Esophagus squamous epithelium (tissue), 5 donors: ENCODE measurements at regions not wholly inside any gene's neighbourhood (a gene's known extent, or its start where the extent isn't known, plus 50 kb on each side); places are given as distances from the start of the nearest gene placed in this dataset.
"Not testable (repeated sequence)": the region's sequence is repeated elsewhere in the genome, so short reads cannot be mapped to it uniquely, and the experiment has no call there.

Experiments used
- DNase-seq: peaks from one replicate; lab custom pipeline; 2025; lab: John Stamatoyannopoulos, UW
- H3K27ac ChIP-seq, 4 donors: fragments of 200-600 bp; sonication (generic); one replicate each; pipeline ENCODE4 v1.5.1; 2016 to 2019; ENCODE audit warnings: mild to moderate bottlenecking in 1 of 4
- H3K27me3 ChIP-seq, 4 donors: fragments of 200-600 bp; sonication (generic); 1 replicate in 3 of 4; 2 replicates in 1 of 4; pipeline versions ENCODE4 v1.5.1 to v1.6.0; 2017 to 2021; ENCODE audit warnings: antibody characterized with exemption in 1 of 4
- H3K36me3 ChIP-seq, 3 donors: fragments of 200-600 bp; sonication (generic); one replicate each; pipeline ENCODE4 v1.5.1; 2016 to 2019
- H3K4me1 ChIP-seq, 3 donors: fragments of 200-600 bp; sonication (generic); one replicate each; pipeline ENCODE4 v1.5.1; 2017 to 2019
- H3K4me3 ChIP-seq, 4 donors: fragments of 200-600 bp; sonication (generic); 1 replicate in 3 of 4; 2 replicates in 1 of 4; pipeline ENCODE4 v1.5.1; 2016 to 2019; ENCODE audit warnings: mild to moderate bottlenecking in 2 of 4, moderate library complexity in 1 of 4
- H3K9me3 ChIP-seq, 3 donors: fragments of 200-600 bp; sonication (generic); one replicate each; pipeline ENCODE4 v1.5.1; 2016 to 2019
- POLR2A ChIP-seq, 4 donors: fragments of 450-650 bp; IDR thresholded peaks; one replicate each; pipeline ENCODE4 v1.6.1; 2017; ENCODE audit warnings: antibody characterized with exemption in 4 of 4, mild to moderate bottlenecking in 4 of 4, moderate library complexity in 3 of 4
- WGBS, 2 donors: methylation state at CpG; one replicate each; pipeline ENCODE4 v1.1.5; 2018; 5-methylcytosine and 5-hydroxymethylcytosine counted together
- intact Hi-C: fragments of 100-400 bp; cut with DNase I; formaldehyde crosslinking; loops from one replicate; pipeline ENCODE4 v1.15.0; 2022
- TF ChIP-seq, protein P1 (sequence below), 6 experiments: fragments of 450-650 bp in 4 of 6; fragments of 200-600 bp in 2 of 6; sonication (generic) in 2 of 6; IDR thresholded peaks; one replicate each; pipeline ENCODE4 v1.5.1; 2016 to 2019; ENCODE audit warnings: antibody characterized with exemption in 6 of 6, mild to moderate bottlenecking in 4 of 6, moderate library complexity in 4 of 6
- donor health status: DM: yes; HTN: yes; CAD: no.

- Histone ChIP-seq H3K9me3 (no peaks in the 10 kb centered on the region), H3K4me1 (peaks cover 0 to 10% (median 0%) of the 10 kb centered on the region in 3 donors), H3K27me3 (no peaks in the 10 kb centered on the region), H3K27ac (no peak overlapping the region), H3K36me3 (no peaks in the 10 kb centered on the region), H3K4me3 (no peak overlapping the region)
- no peak for DNase-seq
- intact Hi-C loops = no loop called here
- 28 to 37% methylated on average over 5 of the region's 5 CpGs for WGBS, 2 donors
- TF ChIP-seq, protein P1, sequence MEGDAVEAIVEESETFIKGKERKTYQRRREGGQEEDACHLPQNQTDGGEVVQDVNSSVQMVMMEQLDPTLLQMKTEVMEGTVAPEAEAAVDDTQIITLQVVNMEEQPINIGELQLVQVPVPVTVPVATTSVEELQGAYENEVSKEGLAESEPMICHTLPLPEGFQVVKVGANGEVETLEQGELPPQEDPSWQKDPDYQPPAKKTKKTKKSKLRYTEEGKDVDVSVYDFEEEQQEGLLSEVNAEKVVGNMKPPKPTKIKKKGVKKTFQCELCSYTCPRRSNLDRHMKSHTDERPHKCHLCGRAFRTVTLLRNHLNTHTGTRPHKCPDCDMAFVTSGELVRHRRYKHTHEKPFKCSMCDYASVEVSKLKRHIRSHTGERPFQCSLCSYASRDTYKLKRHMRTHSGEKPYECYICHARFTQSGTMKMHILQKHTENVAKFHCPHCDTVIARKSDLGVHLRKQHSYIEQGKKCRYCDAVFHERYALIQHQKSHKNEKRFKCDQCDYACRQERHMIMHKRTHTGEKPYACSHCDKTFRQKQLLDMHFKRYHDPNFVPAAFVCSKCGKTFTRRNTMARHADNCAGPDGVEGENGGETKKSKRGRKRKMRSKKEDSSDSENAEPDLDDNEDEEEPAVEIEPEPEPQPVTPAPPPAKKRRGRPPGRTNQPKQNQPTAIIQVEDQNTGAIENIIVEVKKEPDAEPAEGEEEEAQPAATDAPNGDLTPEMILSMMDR (IDR thresholded peaks at IDR 0.05) = no peak
- no peak for TF ChIP-seq POLR2A (IDR thresholded peaks at IDR 0.05)
These were observed 427.8 kb downstream of the ARL4A start for GRCh38 chr7:13115157-13115772.

- no peak for DNase-seq
- H3K27me3 ChIP-seq = no peaks in the 10 kb centered on the region
- no peak overlapping the region for H3K4me3 ChIP-seq
- intact Hi-C loops = no loop called here
- TF ChIP-seq, protein P1 (IDR thresholded peaks at IDR 0.05) = no peak
- TF ChIP-seq POLR2A (IDR thresholded peaks at IDR 0.05) = no peak
- H3K36me3 ChIP-seq = no peaks in the 10 kb centered on the region
- H3K27ac ChIP-seq = no peak overlapping the region
- peaks cover 0 to 10% (median 0%) of the 10 kb centered on the region in 3 donors for H3K4me1 ChIP-seq
- no peaks in the 10 kb centered on the region for H3K9me3 ChIP-seq
These were observed 428.4 kb downstream of the ARL4A start for GRCh38 chr7:13115855-13116254.

DNA sequence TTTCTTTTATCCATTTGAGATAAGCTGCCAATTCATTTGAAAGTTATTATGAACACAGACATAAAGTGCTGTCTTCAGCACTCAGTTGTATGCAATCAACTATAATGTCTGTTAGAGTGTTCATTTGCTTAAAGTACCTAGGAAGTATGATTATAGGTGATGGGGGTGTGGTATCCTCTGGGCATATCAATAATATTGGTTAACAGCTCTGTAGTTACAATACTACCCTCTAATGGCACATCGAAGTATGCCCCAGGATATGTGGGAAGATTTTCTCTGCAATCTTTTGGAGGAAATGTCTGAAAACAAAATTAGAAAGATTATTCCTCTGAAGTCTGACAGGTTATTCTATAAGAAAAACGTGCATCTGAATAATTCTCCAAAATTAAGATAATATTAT is 429.7 kb downstream of the ARL4A start:
- no peaks in the 10 kb centered on the region for H3K27me3 ChIP-seq

GRCh38 chr7:13117592-13117991 is 430.2 kb downstream of the ARL4A start:
- H3K27me3 ChIP-seq = no peaks in the 10 kb centered on the region
- no peak for DNase-seq
- H3K9me3 ChIP-seq = no peaks in the 10 kb centered on the region
- H3K27ac ChIP-seq = no peak overlapping the region
- H3K4me1 ChIP-seq = peaks cover 0 to 10% (median 0%) of the 10 kb centered on the region in 3 donors
- intact Hi-C loops = no loop called here
- no peaks in the 10 kb centered on the region for H3K36me3 ChIP-seq
- TF ChIP-seq, protein P1 (IDR thresholded peaks at IDR 0.05) = no peak
- TF ChIP-seq POLR2A (IDR thresholded peaks at IDR 0.05) = no peak
- no peak overlapping the region for H3K4me3 ChIP-seq

More for the DNA sequence above, 429.7 kb downstream of the ARL4A start:
- Histone ChIP-seq H3K9me3 (no peaks in the 10 kb centered on the region), H3K4me3 (no peak overlapping the region), H3K4me1 (peaks cover 0 to 10% (median 0%) of the 10 kb centered on the region in 3 donors), H3K27ac (no peak overlapping the region), H3K36me3 (no peaks in the 10 kb centered on the region)
- WGBS, 2 donors = 25 to 31% methylated on average over 2 of the region's 2 CpGs
- intact Hi-C loops = no loop called here
- no peak for DNase-seq
- no peak for TF ChIP-seq POLR2A (IDR thresholded peaks at IDR 0.05)
- TF ChIP-seq, protein P1 (IDR thresholded peaks at IDR 0.05) = peak in 3 of 6 experiments; percentile 22 to 48 (median 31)

GRCh38 chr7:13124629-13125028 is 437.2 kb downstream of the ARL4A start:
- H3K9me3 ChIP-seq, H3K36me3 ChIP-seq, H3K4me1 ChIP-seq, H3K27me3 ChIP-seq, intact Hi-C loops, H3K27ac ChIP-seq, DNase-seq, H3K4me3 ChIP-seq: not testable (repeated sequence)
- 91 to 100% methylated on average over 2 of the region's 2 CpGs for WGBS, 2 donors

- intact Hi-C loops = no loop called here
- WGBS, 2 donors = 48 to 80% methylated on average over 2 to 3 of the region's 5 CpGs
- H3K27me3 ChIP-seq = no peaks in the 10 kb centered on the region
- no peak for DNase-seq
- no peaks in the 10 kb centered on the region for H3K36me3 ChIP-seq
- H3K4me1 ChIP-seq = no peaks in the 10 kb centered on the region
- no peaks in the 10 kb centered on the region for H3K9me3 ChIP-seq
- H3K4me3 ChIP-seq = no peak overlapping the region
- H3K27ac ChIP-seq = no peak overlapping the region
- TF ChIP-seq, protein P1 (IDR thresholded peaks at IDR 0.05) = no peak
- TF ChIP-seq POLR2A (IDR thresholded peaks at IDR 0.05) = no peak
These were observed 438.9 kb downstream of the ARL4A start for GRCh38 chr7:13126347-13126746.
